NCI-H146 (cell line): ENCODE measurements at regions not wholly inside any gene's neighbourhood (a gene's known extent, or its start where the extent isn't known, plus 50 kb on each side); places are given as distances from the start of the nearest gene placed in this dataset.
"Not testable (repeated sequence)": the region's sequence is repeated elsewhere in the genome, so short reads cannot be mapped to it uniquely, and the experiment has no call there.

ENCODE experiments used
- DNase-seq: peaks from one replicate; lab custom pipeline; 2025; lab: John Stamatoyannopoulos, UW

DNA sequence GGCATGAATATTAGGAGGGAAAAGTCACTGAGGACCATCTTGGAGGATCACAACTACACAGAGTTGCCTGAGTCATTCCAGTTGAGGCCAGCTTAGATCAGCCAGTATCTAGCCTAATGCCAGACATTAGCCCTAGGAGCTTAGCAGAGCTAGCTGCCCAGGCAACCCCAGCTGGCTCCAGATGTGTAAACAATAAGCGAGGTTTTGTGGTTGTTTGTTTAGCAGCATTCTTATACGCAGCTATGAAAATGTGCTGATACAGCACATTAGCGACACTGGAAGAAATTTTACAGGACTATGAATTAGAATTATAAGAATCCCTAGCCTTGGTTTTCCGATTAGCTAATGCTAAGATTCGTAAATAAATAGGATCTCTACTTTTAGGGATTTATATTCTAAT, 59.3 kb downstream of the BTBD3 start:
- DNase-seq: no peak

GRCh38 chr20:11978496-11978895, 60.8 kb downstream of the BTBD3 start:
- DNase-seq: no peak

DNA sequence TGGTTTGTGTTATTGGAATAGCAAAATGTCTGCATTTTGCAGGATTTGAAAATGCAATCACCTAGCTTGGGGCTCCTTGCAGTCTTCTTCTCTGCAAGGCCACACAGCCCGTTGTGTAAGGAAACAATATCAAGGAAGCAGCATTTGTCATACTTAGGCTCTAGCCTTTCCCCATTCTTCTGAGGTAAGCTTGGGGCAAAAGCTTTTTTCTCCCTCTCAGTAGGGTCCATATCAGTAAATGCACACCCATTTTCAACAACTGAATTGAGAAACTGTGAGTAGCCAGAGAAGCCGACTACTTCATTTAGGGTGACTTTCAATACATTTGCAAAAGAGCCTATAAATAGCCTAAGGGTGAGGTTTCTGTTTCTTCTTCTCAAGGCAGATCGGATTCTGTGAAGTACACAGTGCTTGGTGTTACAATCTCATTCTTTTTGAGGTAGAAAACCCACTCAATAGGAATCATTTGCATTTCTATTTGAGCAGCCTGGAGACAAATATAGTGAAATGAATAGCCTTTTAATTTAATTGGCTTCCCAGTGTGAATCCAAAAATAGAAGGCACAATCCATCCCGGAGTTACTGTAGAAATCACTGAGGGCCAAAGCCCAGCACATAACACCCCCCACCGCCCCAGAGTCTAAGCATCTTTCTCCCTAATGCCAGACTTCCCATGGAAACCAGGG, 61.8 kb downstream of the BTBD3 start:
- peak; percentile 83 for DNase-seq

- DNase-seq: peak; percentile 30
These were observed 62.6 kb downstream of the BTBD3 start for GRCh38 chr20:11980263-11980662.

DNA sequence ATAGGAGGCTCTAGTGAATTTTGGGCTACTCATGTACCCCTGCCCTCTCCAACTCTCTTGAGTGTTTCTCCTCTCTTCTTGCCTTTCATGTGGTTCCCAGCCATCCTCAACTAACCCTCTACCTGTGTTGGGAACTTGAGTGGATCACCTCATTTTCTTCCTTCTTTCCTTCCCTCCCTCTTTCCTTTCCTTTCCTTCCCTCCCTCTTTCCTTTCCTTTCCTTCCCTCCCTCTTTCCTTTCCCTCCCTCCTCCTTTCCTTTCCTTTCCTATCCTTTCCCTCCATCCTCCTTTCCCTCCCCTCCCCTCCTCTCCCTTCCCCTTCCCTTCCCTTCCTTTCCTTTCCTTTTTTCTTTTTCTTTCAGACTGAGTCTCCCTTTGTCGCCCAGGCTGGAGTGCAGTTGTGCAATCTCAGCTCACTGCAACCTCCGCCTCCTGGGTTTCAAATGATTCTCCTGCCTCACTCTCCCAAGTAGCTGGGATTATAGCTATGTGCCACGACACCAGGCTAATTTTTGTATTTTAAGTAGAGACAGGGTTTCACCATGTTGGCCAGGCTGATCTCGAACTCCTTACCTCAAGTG, 63.8 kb downstream of the BTBD3 start:
- DNase-seq: no peak

DNA sequence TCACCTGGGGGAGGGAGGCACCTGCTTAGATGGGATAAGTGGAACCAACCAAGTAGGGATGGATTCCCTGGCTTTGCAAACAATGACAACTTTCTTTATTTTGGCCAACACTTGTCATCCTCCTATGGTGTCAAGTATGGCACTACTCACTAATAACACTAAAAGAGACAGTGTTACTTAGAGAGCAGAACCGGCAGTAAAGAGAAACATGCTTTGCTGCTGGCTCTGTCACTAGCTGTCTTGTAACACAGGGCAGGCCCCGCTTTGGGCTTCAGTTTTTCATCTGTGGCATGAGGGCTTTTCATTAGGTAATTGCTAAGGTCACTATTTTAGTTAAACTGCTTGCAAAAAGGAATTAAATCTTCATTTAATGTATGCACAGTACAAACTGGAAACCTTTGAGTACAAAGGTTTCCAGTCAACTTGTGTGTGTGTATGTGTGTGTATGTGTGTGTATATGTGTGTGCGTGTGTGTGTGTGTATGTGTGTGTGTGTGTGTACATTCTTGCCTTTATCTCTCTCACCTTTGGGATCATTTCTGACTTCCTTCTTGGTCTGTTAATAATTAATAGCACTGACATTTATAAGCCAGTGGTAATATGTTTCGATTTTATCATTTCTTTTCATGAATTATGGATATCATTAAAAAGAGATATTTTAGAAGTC, 64.7 kb downstream of the BTBD3 start:
- DNase-seq: no peak

DNA sequence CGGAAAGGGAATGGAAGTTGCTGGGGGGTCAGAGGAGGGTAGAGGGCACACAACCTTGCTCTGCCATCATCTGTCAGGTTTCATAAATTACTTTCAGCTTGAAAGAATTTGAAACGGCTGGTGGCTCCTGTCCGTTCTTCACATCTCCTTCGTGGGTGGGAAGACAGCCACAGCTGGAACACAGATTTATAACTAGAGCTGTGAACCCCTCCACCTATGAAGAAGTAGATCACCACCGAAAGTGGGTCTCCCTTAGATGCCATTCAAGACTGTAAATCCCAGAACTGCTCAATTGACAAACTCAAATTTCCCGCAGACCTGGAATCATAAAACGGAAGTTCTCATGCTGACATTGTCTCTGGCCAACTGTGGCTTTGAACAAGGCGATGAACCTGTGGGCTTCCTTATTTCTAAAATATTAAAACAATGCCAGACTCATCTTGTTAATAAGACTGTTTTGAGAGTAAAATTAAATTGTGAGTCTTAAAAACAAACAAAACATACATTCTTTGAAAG, 65.3 kb downstream of the BTBD3 start:
- DNase-seq: no peak

GRCh38 chr20:11986954-11987353, 69.3 kb downstream of the BTBD3 start:
- DNase-seq: no peak

- no peak for DNase-seq
These were observed 69.8 kb downstream of the BTBD3 start for GRCh38 chr20:11987526-11987925.

DNA sequence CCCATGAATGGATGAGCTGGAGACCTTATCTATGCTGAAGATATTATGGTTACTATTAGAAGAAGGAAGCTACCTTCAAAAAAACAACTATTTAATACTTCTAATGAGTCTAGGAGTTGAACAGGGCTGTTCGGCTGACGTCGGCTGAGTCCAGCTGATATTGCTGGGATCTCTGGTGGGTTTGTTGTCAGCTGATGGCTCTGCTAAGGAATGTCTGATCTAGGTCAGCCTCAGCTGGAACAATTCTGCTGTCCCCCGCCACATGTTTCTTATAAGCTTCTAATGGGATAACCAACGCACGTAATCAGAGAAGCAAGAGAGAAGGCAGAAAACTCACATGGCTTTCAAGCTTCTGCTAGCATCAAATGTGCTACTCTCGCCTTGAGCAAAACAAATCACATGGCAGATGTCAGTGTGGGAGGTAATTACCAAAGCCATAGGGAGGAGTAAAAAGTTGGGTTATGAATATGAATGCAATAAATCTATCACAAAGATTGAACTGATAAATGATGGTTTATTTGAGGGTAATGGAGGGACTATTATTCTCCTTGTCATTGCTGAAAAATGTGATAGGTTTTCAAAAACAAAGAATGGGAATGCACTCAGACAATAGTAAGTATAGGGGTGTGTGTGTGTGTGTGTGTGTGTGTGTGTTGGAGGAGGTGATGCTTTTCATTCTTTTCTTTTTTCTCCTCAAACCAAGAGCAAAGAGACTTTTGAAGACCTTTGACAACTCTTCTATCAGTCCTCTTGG, 71.5 kb downstream of the BTBD3 start:
- no peak for DNase-seq

DNA sequence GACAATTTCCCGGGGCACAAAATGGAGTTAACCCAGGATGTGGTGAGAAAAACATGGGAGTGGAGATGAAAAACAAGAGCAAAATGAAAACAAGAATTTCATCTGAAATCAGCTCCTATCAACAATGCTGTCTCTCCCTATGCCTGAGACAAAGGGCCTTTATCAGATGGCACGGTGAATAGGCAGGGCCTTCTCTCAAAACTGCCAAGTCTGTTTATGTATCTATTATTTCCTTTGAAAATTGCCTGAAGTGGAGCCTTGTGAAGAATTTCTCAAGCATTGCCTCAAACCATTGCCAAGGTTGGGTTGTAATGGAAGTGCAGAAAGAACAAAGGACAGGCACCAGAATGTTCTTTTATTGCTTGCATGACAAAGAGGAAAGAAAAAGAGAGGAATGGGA, 74.7 kb downstream of the BTBD3 start:
- no peak for DNase-seq

GRCh38 chr20:11993886-11994461, 76.3 kb downstream of the BTBD3 start:
- DNase-seq: peak; percentile 98

- DNase-seq: no peak
These were observed 78.3 kb downstream of the BTBD3 start for GRCh38 chr20:11995805-11996567.

GRCh38 chr20:12004776-12005175, 87.1 kb downstream of the BTBD3 start:
- DNase-seq: not testable (repeated sequence)

- peak; percentile 68 for DNase-seq
These were observed 94.8 kb downstream of the BTBD3 start for GRCh38 chr20:12012241-12013222.

DNA sequence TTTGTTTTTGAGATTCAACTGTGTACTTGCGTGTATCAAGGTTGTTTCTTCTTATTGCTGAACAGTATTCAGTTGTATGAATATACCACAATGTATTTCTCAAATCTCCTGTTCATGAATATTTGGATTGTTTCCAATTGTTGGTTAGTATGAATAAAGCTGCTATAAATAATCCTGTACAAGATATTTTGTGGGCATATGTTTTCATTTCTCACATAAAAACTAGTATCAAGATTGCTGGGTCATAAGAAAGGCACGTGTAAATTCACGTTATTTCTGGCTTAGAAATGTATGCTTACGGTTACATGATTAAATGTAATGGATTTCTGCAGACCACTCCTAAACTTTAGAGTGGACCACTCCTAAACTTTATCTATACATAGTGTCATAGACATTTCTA, 96.6 kb downstream of the BTBD3 start:
- no peak for DNase-seq

GRCh38 chr20:12014736-12015135, 97.0 kb downstream of the BTBD3 start:
- no peak for DNase-seq

DNA sequence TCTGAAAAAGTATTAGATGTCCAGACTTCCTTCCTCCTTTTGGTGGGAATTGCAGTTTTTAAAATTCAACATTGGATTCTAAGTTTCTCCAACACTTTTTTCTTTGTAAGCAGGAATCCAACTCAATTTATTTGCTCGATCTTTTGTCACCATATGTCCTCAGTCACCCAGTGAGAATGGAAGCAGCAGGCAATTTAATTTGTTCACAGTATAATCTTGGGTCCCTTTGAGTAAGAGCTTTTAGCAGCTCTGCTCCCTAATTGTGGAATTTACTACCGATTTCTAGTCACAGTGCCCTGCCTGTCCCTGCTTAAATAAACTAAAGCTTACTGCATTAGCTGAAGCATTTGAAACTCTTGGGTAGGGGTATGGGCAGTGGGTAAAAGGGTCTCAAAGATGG, 98.6 kb downstream of the BTBD3 start:
- DNase-seq: no peak

GRCh38 chr20:12019715-12020114, 102.0 kb downstream of the BTBD3 start:
- no peak for DNase-seq

GRCh38 chr20:12020846-12021245, 103.2 kb downstream of the BTBD3 start:
- DNase-seq: no peak
